OCI-LY1 (cell line): ENCODE measurements at regions not wholly inside any gene's neighbourhood (a gene's known extent, or its start where the extent isn't known, plus 50 kb on each side); places are given as distances from the start of the nearest gene placed in this dataset.

ENCODE experiments used
- H2AFZ ChIP-seq: fragments of 200-600 bp; sonication (generic), shearing (Covaris generic); 2 replicates; pipeline ENCODE4 v1.6.0; 2014; ENCODE audit warnings: antibody characterized with exemption, mild to moderate bottlenecking, low read length
- H3F3A ChIP-seq: fragments of 200-600 bp; sonication (generic), shearing (Covaris generic); 2 replicates; pipeline ENCODE4 v1.6.0; 2014; ENCODE audit warnings: mild to moderate bottlenecking, antibody characterized with exemption, low read length, moderate library complexity; ENCODE audit not compliant: insufficient read depth
- H3K27ac ChIP-seq: fragments of 200-600 bp; sonication (generic); 2 replicates; pipeline ENCODE4 v1.5.1; 2014; ENCODE audit warnings: low read length, mixed run types, mild to moderate bottlenecking, low read depth; ENCODE audit not compliant: poor library complexity, severe bottlenecking
- H3K27me3 ChIP-seq: fragments of 200-600 bp; sonication (generic); 2 replicates; pipeline ENCODE4 v1.6.0; 2014; ENCODE audit warnings: antibody characterized with exemption, mild to moderate bottlenecking, low read length, moderate library complexity; ENCODE audit not compliant: insufficient read depth
- H3K36me3 ChIP-seq: fragments of 200-600 bp; sonication (generic); 2 replicates; pipeline ENCODE4 v1.6.1; 2014; ENCODE audit warnings: mild to moderate bottlenecking, antibody characterized with exemption, low read length, moderate library complexity, mixed read lengths; ENCODE audit not compliant: insufficient read depth
- H3K4me1 ChIP-seq: fragments of 200-600 bp; sonication (generic); 2 replicates; pipeline ENCODE4 v1.5.1; 2014; ENCODE audit warnings: mild to moderate bottlenecking, low read length, moderate library complexity; ENCODE audit not compliant: insufficient read depth, severe bottlenecking
- H3K4me2 ChIP-seq: fragments of 200-600 bp; sonication (generic), shearing (Covaris generic); 2 replicates; pipeline ENCODE4 v1.6.1; 2014; ENCODE audit warnings: low read length
- H3K4me3 ChIP-seq: fragments of 200-600 bp; sonication (generic); 2 replicates; pipeline ENCODE4 v1.5.1; 2014; ENCODE audit warnings: low read length, low read depth, mild to moderate bottlenecking, mixed read lengths; ENCODE audit not compliant: poor library complexity, severe bottlenecking
- H3K79me2 ChIP-seq: fragments of 200-600 bp; shearing (Covaris generic); 2 replicates; pipeline ENCODE4 v1.6.1; 2016; ENCODE audit warnings: mixed run types, low read length, mixed read lengths; ENCODE audit not compliant: insufficient read depth
- H3K9ac ChIP-seq: fragments of 200-600 bp; sonication (generic), shearing (Covaris generic); 2 replicates; pipeline ENCODE4 v1.6.1; 2014; ENCODE audit warnings: mild to moderate bottlenecking, low read length, mixed read lengths
- H3K9me2 ChIP-seq: fragments of 200-600 bp; sonication (generic), shearing (Covaris generic); 2 replicates; pipeline ENCODE4 v1.6.1; 2014; ENCODE audit warnings: low read depth, mild to moderate bottlenecking, low read length, mixed read lengths
- H3K9me3 ChIP-seq: fragments of 200-600 bp; shearing (Covaris generic); 2 replicates; pipeline ENCODE4 v1.6.1; 2014; ENCODE audit warnings: low read length, mixed read lengths
- H4K20me1 ChIP-seq: fragments of 200-600 bp; sonication (generic), shearing (Covaris generic); 2 replicates; pipeline ENCODE4 v1.6.0; 2016; ENCODE audit warnings: mild to moderate bottlenecking, low read length; ENCODE audit not compliant: insufficient read depth
- EZH2 ChIP-seq: fragments of 200-600 bp; sonication (generic), shearing (Covaris generic); IDR thresholded peaks from 2 replicates; pipeline ENCODE4 v1.8.0; 2017; ENCODE audit warnings: borderline replicate concordance, mixed run types, mild to moderate bottlenecking, antibody characterized with exemption, low read length, moderate library complexity, mixed read lengths
- TF ChIP-seq, protein P1 (sequence below): fragments of 200-600 bp; sonication (generic), shearing (Covaris generic); IDR thresholded peaks from 2 replicates; pipeline ENCODE4 v1.5.1; 2017; ENCODE audit warnings: mild to moderate bottlenecking, antibody characterized with exemption, low read length, moderate library complexity, mixed read lengths

DNA sequence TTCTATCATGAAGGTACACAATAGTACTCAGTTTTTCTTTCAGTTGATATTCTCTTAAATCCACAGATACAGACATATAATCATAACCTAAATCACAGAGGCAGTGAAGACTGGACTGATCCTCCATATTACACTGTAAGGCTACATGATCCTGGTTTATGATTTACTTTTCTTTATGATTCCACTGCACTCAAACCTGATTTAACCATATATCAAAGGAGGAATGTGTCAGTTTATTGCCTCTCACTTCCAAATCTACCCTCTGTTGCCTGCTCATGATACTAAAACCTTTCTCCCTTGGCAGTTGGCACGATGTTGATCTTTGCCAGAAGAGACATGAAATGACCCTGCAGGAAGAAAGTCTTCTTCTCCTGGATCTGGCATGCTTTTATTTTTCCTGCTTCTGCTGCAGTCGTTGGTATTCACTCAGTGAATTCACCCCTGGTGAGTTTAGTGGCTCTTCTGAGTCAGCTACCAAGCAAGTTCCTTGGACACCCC lies 426.4 kb downstream of the MBD2 start:
- H3K9ac ChIP-seq, result no peak overlapping the region
- H3K27me3 ChIP-seq, result no peaks in the 10 kb centered on the region
- H3K4me3 ChIP-seq, result no peak overlapping the region
- H3K4me1 ChIP-seq, result no peaks in the 10 kb centered on the region
- no peaks in the 10 kb centered on the region for H3K36me3 ChIP-seq
- H3K27ac ChIP-seq, result no peak overlapping the region
- H3K9me2 ChIP-seq, result no peaks in the 10 kb centered on the region
- no peaks in the 10 kb centered on the region for H3K9me3 ChIP-seq
- TF ChIP-seq EZH2, result no peak
- TF ChIP-seq, protein P1, sequence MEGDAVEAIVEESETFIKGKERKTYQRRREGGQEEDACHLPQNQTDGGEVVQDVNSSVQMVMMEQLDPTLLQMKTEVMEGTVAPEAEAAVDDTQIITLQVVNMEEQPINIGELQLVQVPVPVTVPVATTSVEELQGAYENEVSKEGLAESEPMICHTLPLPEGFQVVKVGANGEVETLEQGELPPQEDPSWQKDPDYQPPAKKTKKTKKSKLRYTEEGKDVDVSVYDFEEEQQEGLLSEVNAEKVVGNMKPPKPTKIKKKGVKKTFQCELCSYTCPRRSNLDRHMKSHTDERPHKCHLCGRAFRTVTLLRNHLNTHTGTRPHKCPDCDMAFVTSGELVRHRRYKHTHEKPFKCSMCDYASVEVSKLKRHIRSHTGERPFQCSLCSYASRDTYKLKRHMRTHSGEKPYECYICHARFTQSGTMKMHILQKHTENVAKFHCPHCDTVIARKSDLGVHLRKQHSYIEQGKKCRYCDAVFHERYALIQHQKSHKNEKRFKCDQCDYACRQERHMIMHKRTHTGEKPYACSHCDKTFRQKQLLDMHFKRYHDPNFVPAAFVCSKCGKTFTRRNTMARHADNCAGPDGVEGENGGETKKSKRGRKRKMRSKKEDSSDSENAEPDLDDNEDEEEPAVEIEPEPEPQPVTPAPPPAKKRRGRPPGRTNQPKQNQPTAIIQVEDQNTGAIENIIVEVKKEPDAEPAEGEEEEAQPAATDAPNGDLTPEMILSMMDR, result no peak
- no peaks in the 10 kb centered on the region for H3K79me2 ChIP-seq
- H3K4me2 ChIP-seq, result no peak overlapping the region
- H2AFZ ChIP-seq, result no peak overlapping the region
- H3F3A ChIP-seq, result no peaks in the 10 kb centered on the region
- no peaks in the 10 kb centered on the region for H4K20me1 ChIP-seq

- no peaks in the 10 kb centered on the region for H3K4me1 ChIP-seq
- TF ChIP-seq, protein P1, result no peak
- no peak for TF ChIP-seq EZH2
- H3K79me2 ChIP-seq, result no peaks in the 10 kb centered on the region
- no peak overlapping the region for H3K4me3 ChIP-seq
- no peaks in the 10 kb centered on the region for H3F3A ChIP-seq
- no peaks in the 10 kb centered on the region for H3K9me2 ChIP-seq
- no peak overlapping the region for H3K9ac ChIP-seq
- no peak overlapping the region for H3K27ac ChIP-seq
- no peak overlapping the region; the same call in 1 of the 2 replicates for H2AFZ ChIP-seq
- no peak overlapping the region for H3K4me2 ChIP-seq
- H3K27me3 ChIP-seq, result no peaks in the 10 kb centered on the region
- H4K20me1 ChIP-seq, result no peaks in the 10 kb centered on the region
- no peaks in the 10 kb centered on the region for H3K9me3 ChIP-seq
- H3K36me3 ChIP-seq, result no peaks in the 10 kb centered on the region
Measured at GRCh38 chr18:53796040-53796729, 428.3 kb downstream of the MBD2 start.

GRCh38 chr18:53795610-53796009 lies 428.9 kb downstream of the MBD2 start:
- H4K20me1 ChIP-seq, result no peaks in the 10 kb centered on the region
- H3K9me3 ChIP-seq, result no peaks in the 10 kb centered on the region
- no peak overlapping the region for H3K27ac ChIP-seq
- no peak overlapping the region for H3K9ac ChIP-seq
- H2AFZ ChIP-seq, result no peak overlapping the region; the same call in 1 of the 2 replicates
- H3K27me3 ChIP-seq, result no peaks in the 10 kb centered on the region
- no peaks in the 10 kb centered on the region for H3K4me1 ChIP-seq
- H3K4me3 ChIP-seq, result no peak overlapping the region
- H3K79me2 ChIP-seq, result no peaks in the 10 kb centered on the region
- H3K9me2 ChIP-seq, result no peaks in the 10 kb centered on the region
- H3K4me2 ChIP-seq, result no peak overlapping the region
- H3K36me3 ChIP-seq, result no peaks in the 10 kb centered on the region
- no peaks in the 10 kb centered on the region for H3F3A ChIP-seq
- TF ChIP-seq, protein P1, result no peak
- no peak for TF ChIP-seq EZH2
